ENCODE measurements at regions not wholly inside any gene's neighbourhood (a gene's known extent, or its start where the extent isn't known, plus 50 kb on each side); places are given as distances from the start of the nearest gene placed in this dataset.

- Histone ChIP-seq H3K9ac (ENCODE audit: low read length) (no peak overlapping the region), H4K20me1 (ENCODE audit: control insufficient read depth, insufficient read depth, low read length, poor library complexity, severe bottlenecking) (no peaks in the 10 kb centered on the region), H2AFZ (ENCODE audit: insufficient read depth, low read depth, low read length, poor library complexity, severe bottlenecking) (no peak overlapping the region), H3K27ac (ENCODE audit: low read length in 2 of 2) (no peak overlapping the region), H3K79me2 (ENCODE audit: control insufficient read depth, insufficient read depth, low read length) (no peaks in the 10 kb centered on the region), H3K4me1 (ENCODE audit: control insufficient read depth in 2 of 2, insufficient read depth in 2 of 2, low read length in 2 of 2) (no peaks in the 10 kb centered on the region), H3K36me3 (replicated peaks in 1 of 2; ENCODE audit: control extremely low read depth in 1 of 2, control insufficient read depth in 1 of 2, extremely low read depth in 1 of 2, insufficient read depth in 2 of 2, low read length in 1 of 2) (no peaks in the 10 kb centered on the region), H3K4me3 (ENCODE audit: control extremely low read depth in 1 of 5, extremely low read depth in 1 of 5, insufficient read depth in 1 of 5, low read depth in 2 of 5, low read length in 4 of 5) (no peak overlapping the region), H3K4me2 (replicated peaks; ENCODE audit: low read depth, low read length, poor library complexity, severe bottlenecking) (no peak overlapping the region), H3K27me3 (replicated peaks in 1 of 4; ENCODE audit: control extremely low read depth in 1 of 4, control insufficient read depth in 3 of 4, insufficient read depth in 4 of 4, low read length in 3 of 4) (no peaks in the 10 kb centered on the region), H3K9me3 (ENCODE audit: control extremely low read depth in 1 of 3, control insufficient read depth in 2 of 3, insufficient read depth in 1 of 3, low read length in 2 of 3) (no peaks in the 10 kb centered on the region)
- H3K27me3 Mint-ChIP-seq, result no peaks in the 10 kb centered on the region
- TF ChIP-seq CTCF (IDR thresholded peaks at IDR 0.05) (no peak), EZH2 (IDR thresholded peaks at IDR 0.05; ENCODE audit: borderline replicate concordance, insufficient read depth, low read depth, low read length, poor library complexity, severe bottlenecking) (no peak)
- no CpG with 5 or more reads among the region's 1 CpG for WGBS (ENCODE audit: insufficient coverage)
- no peak overlapping the region for H3K4me3 Mint-ChIP-seq
- intact Hi-C loops (cut with micrococcal nuclease), result no loop called here
- DNase-seq (no peak), ATAC-seq (ENCODE audit: low read depth) (no peak)
- no peaks in the 10 kb centered on the region for H3K9me3 Mint-ChIP-seq (ENCODE audit: insufficient read depth)
- no peak overlapping the region for H3K27ac Mint-ChIP-seq
- ChIA-PET CTCF (no interaction called here), POLR2A (no interaction called here)
- peaks cover 3% of the 10 kb centered on the region for H3K4me1 Mint-ChIP-seq
Observed at GRCh38 chr9:75672478-75672877, 218.0 kb upstream of the PCSK5 start.

- Mint-ChIP-seq H3K27me3 (no peaks in the 10 kb centered on the region), H3K27ac (no peak overlapping the region), H3K9me3 (ENCODE audit: insufficient read depth) (peaks cover 5% of the 10 kb centered on the region), H3K4me1 (no peaks in the 10 kb centered on the region), H3K4me3 (no peak overlapping the region)
- Histone ChIP-seq H3K9me3 (ENCODE audit: control extremely low read depth in 1 of 3, control insufficient read depth in 2 of 3, insufficient read depth in 1 of 3, low read length in 2 of 3) (no peaks in the 10 kb centered on the region), H3K4me2 (replicated peaks; ENCODE audit: low read depth, low read length, poor library complexity, severe bottlenecking) (no peak overlapping the region), H3K4me1 (ENCODE audit: control insufficient read depth in 2 of 2, insufficient read depth in 2 of 2, low read length in 2 of 2) (no peaks in the 10 kb centered on the region), H4K20me1 (ENCODE audit: control insufficient read depth, insufficient read depth, low read length, poor library complexity, severe bottlenecking) (no peaks in the 10 kb centered on the region), H3K9ac (ENCODE audit: low read length) (no peak overlapping the region), H3K4me3 (ENCODE audit: control extremely low read depth in 1 of 5, extremely low read depth in 1 of 5, insufficient read depth in 1 of 5, low read depth in 2 of 5, low read length in 4 of 5) (no peak overlapping the region), H3K79me2 (ENCODE audit: control insufficient read depth, insufficient read depth, low read length) (no peaks in the 10 kb centered on the region), H2AFZ (ENCODE audit: insufficient read depth, low read depth, low read length, poor library complexity, severe bottlenecking) (no peak overlapping the region), H3K27me3 (replicated peaks in 1 of 4; ENCODE audit: control extremely low read depth in 1 of 4, control insufficient read depth in 3 of 4, insufficient read depth in 4 of 4, low read length in 3 of 4) (no peaks in the 10 kb centered on the region), H3K36me3 (replicated peaks in 1 of 2; ENCODE audit: control extremely low read depth in 1 of 2, control insufficient read depth in 1 of 2, extremely low read depth in 1 of 2, insufficient read depth in 2 of 2, low read length in 1 of 2) (no peaks in the 10 kb centered on the region), H3K27ac (ENCODE audit: low read length in 2 of 2) (no peak overlapping the region)
- TF ChIP-seq EZH2 (IDR thresholded peaks at IDR 0.05; ENCODE audit: borderline replicate concordance, insufficient read depth, low read depth, low read length, poor library complexity, severe bottlenecking) (no peak), CTCF (IDR thresholded peaks at IDR 0.05) (no peak)
- ATAC-seq (ENCODE audit: low read depth), result no peak
- CTCF ChIA-PET, result no interaction called here
- no CpG with 5 or more reads among the region's 1 CpG for WGBS (ENCODE audit: insufficient coverage)
- DNase-seq, result no peak
- intact Hi-C loops (cut with micrococcal nuclease), result no loop called here
- POLR2A ChIA-PET, result no interaction called here
Observed at GRCh38 chr9:75683591-75683990, 206.9 kb upstream of the PCSK5 start.

Measured in B cell (primary cell).